ENCODE measurements at regions not wholly inside any gene's neighbourhood (a gene's known extent, or its start where the extent isn't known, plus 50 kb on each side); places are given as distances from the start of the nearest gene placed in this dataset.

DNA sequence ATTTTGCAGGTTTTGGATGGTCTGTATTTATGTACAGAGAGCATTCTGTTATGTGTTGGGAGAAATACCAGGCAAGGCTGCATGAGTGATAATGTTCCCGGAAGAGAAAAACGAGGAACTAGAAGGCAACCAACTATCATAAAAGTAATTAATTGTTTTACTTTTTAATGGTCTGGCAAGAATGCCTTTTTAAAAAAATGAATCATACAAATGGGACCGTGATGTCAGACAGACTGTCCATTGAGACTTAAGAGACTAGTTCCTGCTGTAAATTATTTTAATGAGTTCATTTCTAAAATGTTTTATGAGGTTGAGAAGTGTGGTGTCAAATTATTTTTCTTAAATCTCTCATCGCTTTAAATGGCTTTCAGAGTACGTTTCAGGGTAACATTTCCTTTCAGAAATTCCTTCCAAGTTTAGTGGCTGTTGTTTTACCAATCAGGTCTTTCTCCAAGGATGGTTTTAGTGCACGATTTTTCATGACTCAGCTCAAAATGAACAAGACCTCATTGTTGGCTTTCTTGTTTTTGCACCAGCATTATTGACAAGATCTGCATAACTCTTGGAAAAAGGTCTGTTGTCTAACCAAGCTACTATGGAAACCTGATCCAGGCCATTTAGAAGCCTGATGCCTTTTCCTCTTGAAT lies 86.1 kb upstream of the ARHGAP5 start:
- no peak overlapping the region for H3K4me2 ChIP-seq (ENCODE audit: low read length)
- no peak for TF ChIP-seq EZH2phosphoT487 (IDR thresholded peaks at IDR 0.05; ENCODE audit: low read depth)
- TF ChIP-seq, protein P1, sequence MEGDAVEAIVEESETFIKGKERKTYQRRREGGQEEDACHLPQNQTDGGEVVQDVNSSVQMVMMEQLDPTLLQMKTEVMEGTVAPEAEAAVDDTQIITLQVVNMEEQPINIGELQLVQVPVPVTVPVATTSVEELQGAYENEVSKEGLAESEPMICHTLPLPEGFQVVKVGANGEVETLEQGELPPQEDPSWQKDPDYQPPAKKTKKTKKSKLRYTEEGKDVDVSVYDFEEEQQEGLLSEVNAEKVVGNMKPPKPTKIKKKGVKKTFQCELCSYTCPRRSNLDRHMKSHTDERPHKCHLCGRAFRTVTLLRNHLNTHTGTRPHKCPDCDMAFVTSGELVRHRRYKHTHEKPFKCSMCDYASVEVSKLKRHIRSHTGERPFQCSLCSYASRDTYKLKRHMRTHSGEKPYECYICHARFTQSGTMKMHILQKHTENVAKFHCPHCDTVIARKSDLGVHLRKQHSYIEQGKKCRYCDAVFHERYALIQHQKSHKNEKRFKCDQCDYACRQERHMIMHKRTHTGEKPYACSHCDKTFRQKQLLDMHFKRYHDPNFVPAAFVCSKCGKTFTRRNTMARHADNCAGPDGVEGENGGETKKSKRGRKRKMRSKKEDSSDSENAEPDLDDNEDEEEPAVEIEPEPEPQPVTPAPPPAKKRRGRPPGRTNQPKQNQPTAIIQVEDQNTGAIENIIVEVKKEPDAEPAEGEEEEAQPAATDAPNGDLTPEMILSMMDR (IDR thresholded peaks at IDR 0.05; ENCODE audit: low read depth, low read length) = no peak

DNA sequence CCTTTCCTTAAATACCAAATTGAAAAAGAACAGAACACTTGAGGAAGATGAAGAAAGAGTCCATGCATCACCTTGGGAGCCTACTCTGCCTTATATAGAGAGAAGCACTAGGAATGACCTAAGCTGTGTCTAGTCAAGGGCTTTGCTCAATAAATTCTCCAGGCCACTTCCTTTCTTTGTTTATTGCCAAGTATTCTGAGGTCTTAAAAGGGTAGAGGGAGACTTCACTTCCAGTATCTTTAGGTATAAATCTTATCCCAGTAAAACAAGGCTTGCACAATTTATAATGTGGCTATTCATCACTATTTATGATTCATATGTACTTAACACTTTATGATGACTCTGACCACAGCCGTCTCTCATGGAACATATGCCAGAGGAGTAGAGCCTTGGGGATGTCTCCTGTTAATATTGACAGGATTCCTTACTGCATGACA lies 85.1 kb upstream of the ARHGAP5 start:
- H3K4me3 ChIP-seq (ENCODE audit: low read length) = no peak overlapping the region
- no peaks in the 10 kb centered on the region for H3K79me2 ChIP-seq (ENCODE audit: low read length)
- no peak overlapping the region for H3K27ac ChIP-seq (ENCODE audit: low read length)
- no peaks in the 10 kb centered on the region for H3K9me3 ChIP-seq (ENCODE audit: insufficient read depth, low read length)
- no peaks in the 10 kb centered on the region for H3K4me1 ChIP-seq (ENCODE audit: low read length)
- no peak overlapping the region for H2AFZ ChIP-seq (ENCODE audit: low read depth, low read length)
- no peaks in the 10 kb centered on the region for H4K20me1 ChIP-seq (ENCODE audit: insufficient read depth, low read length)
- H3K36me3 ChIP-seq (replicated peaks; ENCODE audit: low read depth, low read length) = no peaks in the 10 kb centered on the region
- H3K27me3 ChIP-seq (ENCODE audit: low read depth, low read length) = peaks cover 3% of the 10 kb centered on the region; the same call in 1 of the 2 replicates
- TF ChIP-seq, protein P1 (IDR thresholded peaks at IDR 0.05; ENCODE audit: low read depth, low read length) = no peak
- no peak for TF ChIP-seq EZH2phosphoT487 (IDR thresholded peaks at IDR 0.05; ENCODE audit: low read depth)
- no peak overlapping the region for H3K9ac ChIP-seq (ENCODE audit: low read length)
- no peak overlapping the region for H3K4me2 ChIP-seq (ENCODE audit: low read length)

More for the DNA sequence above, 86.1 kb upstream of the ARHGAP5 start:
- Histone ChIP-seq H3K36me3 (replicated peaks; ENCODE audit: low read depth, low read length) (no peaks in the 10 kb centered on the region), H2AFZ (ENCODE audit: low read depth, low read length) (no peak overlapping the region), H3K27me3 (ENCODE audit: low read depth, low read length) (peaks cover 3% of the 10 kb centered on the region; the same call in 1 of the 2 replicates), H3K79me2 (ENCODE audit: low read length) (no peaks in the 10 kb centered on the region), H3K27ac (ENCODE audit: low read length) (no peak overlapping the region), H3K4me1 (ENCODE audit: low read length) (no peaks in the 10 kb centered on the region), H4K20me1 (ENCODE audit: insufficient read depth, low read length) (no peaks in the 10 kb centered on the region), H3K4me3 (ENCODE audit: low read length) (no peak overlapping the region), H3K9me3 (ENCODE audit: insufficient read depth, low read length) (no peaks in the 10 kb centered on the region), H3K9ac (ENCODE audit: low read length) (no peak overlapping the region)

DNA sequence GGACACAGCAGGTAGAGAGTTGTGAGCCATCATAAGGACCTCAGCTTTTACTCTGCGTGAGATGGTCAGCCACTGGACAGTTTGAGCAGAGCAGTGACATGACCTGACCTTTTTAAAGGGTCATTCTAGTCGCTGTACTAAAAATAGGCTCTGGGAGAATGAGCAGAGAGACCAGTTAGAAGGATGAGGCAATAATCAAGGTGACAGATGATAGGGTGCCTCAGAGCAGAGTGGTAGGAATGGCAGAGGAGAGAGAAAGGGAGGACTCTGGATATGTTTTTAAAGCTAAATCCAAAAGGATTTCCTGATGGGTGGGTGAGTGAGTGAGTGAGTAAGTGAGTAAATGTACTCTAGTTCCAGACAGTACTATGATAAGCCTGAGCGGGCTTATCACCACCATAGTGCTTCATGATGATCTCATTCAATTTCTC lies 83.6 kb upstream of the ARHGAP5 start:
- Histone ChIP-seq H3K4me2 (ENCODE audit: low read length) (no peak overlapping the region), H3K9ac (ENCODE audit: low read length) (no peak overlapping the region), H3K27ac (ENCODE audit: low read length) (no peak overlapping the region), H3K27me3 (ENCODE audit: low read depth, low read length) (peaks cover 3% of the 10 kb centered on the region; the same call in 1 of the 2 replicates), H3K4me1 (ENCODE audit: low read length) (no peaks in the 10 kb centered on the region), H4K20me1 (ENCODE audit: insufficient read depth, low read length) (no peaks in the 10 kb centered on the region), H3K9me3 (ENCODE audit: insufficient read depth, low read length) (no peaks in the 10 kb centered on the region), H3K36me3 (replicated peaks; ENCODE audit: low read depth, low read length) (no peaks in the 10 kb centered on the region), H2AFZ (ENCODE audit: low read depth, low read length) (no peak overlapping the region), H3K79me2 (ENCODE audit: low read length) (no peaks in the 10 kb centered on the region), H3K4me3 (ENCODE audit: low read length) (no peak overlapping the region)
- no peak for TF ChIP-seq EZH2phosphoT487 (IDR thresholded peaks at IDR 0.05; ENCODE audit: low read depth)
- TF ChIP-seq, protein P1 (IDR thresholded peaks at IDR 0.05; ENCODE audit: low read depth, low read length) = no peak

DNA sequence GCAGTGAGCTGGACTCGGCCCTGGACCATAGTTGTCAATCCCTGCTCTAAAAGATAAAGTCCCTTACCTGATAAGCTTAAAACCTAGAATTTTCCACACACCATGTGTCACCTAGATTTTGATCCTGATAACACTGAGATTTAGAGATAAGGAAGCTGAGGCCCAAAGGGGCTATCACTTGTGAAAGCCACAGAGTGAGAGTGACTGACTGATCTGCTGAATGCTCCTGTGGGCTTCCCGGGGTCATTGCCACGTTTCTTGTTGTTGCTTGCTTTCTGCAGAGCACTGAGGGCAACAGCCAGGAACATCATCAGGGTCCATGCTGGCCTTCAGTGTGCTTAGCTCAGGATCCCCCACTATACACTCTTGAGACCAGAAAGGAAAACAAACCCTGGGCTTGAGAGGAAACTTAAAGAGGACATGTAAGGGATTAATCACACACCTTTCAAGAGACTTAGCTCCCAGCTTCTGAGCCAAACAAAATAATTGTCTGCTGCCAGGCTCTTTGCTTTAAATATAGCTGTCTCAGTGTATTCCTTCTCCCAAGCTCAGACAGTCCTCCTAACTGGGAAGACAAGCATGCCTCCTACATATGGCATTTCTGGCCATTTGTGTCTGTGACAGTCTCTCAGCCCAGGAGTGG lies 82.6 kb upstream of the ARHGAP5 start:
- H3K4me2 ChIP-seq (ENCODE audit: low read length) = no peak overlapping the region
- H2AFZ ChIP-seq (ENCODE audit: low read depth, low read length) = no peak overlapping the region
- H3K9me3 ChIP-seq (ENCODE audit: insufficient read depth, low read length) = no peaks in the 10 kb centered on the region
- no peak overlapping the region for H3K9ac ChIP-seq (ENCODE audit: low read length)
- H3K4me3 ChIP-seq (ENCODE audit: low read length) = no peak overlapping the region
- H3K27ac ChIP-seq (ENCODE audit: low read length) = no peak overlapping the region
- H4K20me1 ChIP-seq (ENCODE audit: insufficient read depth, low read length) = no peaks in the 10 kb centered on the region
- TF ChIP-seq, protein P1 (IDR thresholded peaks at IDR 0.05; ENCODE audit: low read depth, low read length) = no peak
- TF ChIP-seq EZH2phosphoT487 (IDR thresholded peaks at IDR 0.05; ENCODE audit: low read depth) = no peak
- no peaks in the 10 kb centered on the region for H3K36me3 ChIP-seq (replicated peaks; ENCODE audit: low read depth, low read length)
- H3K4me1 ChIP-seq (ENCODE audit: low read length) = no peaks in the 10 kb centered on the region
- H3K79me2 ChIP-seq (ENCODE audit: low read length) = no peaks in the 10 kb centered on the region
- H3K27me3 ChIP-seq (ENCODE audit: low read depth, low read length) = peaks cover 6% of the 10 kb centered on the region; the same call in 1 of the 2 replicates

Data from OCI-LY3 (cell line).